SK-N-SH treated with all-trans-retinoic acid at 6 μM for 48 hours (cell line): ENCODE measurements at regions not wholly inside any gene's neighbourhood (a gene's known extent, or its start where the extent isn't known, plus 50 kb on each side); places are given as distances from the start of the nearest gene placed in this dataset.

Source experiments
- BACH2 ChIP-seq: fragments of 250-450 bp; sonication (Bioruptor Pico); IDR thresholded peaks from 2 replicates; pipeline ENCODE4 v1.9.0; 2021; ENCODE audit warnings: mild to moderate bottlenecking, borderline replicate concordance
- CREB5 ChIP-seq: fragments of 250-450 bp; sonication (Bioruptor Pico); IDR thresholded peaks from 2 replicates; pipeline ENCODE4 v1.5.1; 2020; ENCODE audit warnings: low read depth, mild to moderate bottlenecking, moderate library complexity
- GLIS3 ChIP-seq: fragments of 250-450 bp; sonication (Bioruptor Pico); IDR thresholded peaks from 2 replicates; pipeline ENCODE4 v1.5.0; 2020; ENCODE audit warnings: mild to moderate bottlenecking, moderate library complexity
- ISL1 ChIP-seq: fragments of 250-450 bp; sonication (Bioruptor Pico); IDR thresholded peaks from 2 replicates; pipeline ENCODE4 v2.1.2; 2022; ENCODE audit warnings: mild to moderate bottlenecking, moderate library complexity
- PATZ1 ChIP-seq: fragments of 250-450 bp; sonication (Bioruptor Pico); IDR thresholded peaks from 2 replicates; pipeline ENCODE4 v1.8.0; 2020; ENCODE audit warnings: mild to moderate bottlenecking, moderate library complexity, borderline replicate concordance
- RARB ChIP-seq: fragments of 250-450 bp; sonication (Bioruptor Pico); IDR thresholded peaks from 2 replicates; pipeline ENCODE4 v1.8.0; 2021; ENCODE audit warnings: mild to moderate bottlenecking, moderate library complexity
- SNAI2 ChIP-seq: fragments of 250-450 bp; sonication (Bioruptor Pico); IDR thresholded peaks from 2 replicates; pipeline ENCODE4 v1.5.0; 2020; ENCODE audit warnings: mild to moderate bottlenecking, moderate library complexity
- TOX ChIP-seq: fragments of 250-450 bp; sonication (Bioruptor Pico); IDR thresholded peaks from 2 replicates; pipeline ENCODE4 v1.8.0; 2021; ENCODE audit warnings: mild to moderate bottlenecking, moderate library complexity, borderline replicate concordance
- ZFP30 ChIP-seq: fragments of 450-650 bp; formaldehyde crosslinking; IDR thresholded peaks from 2 replicates; pipeline ENCODE4 v1.5.0; 2022; ENCODE audit warnings: mild to moderate bottlenecking, moderate library complexity
- ZNF565 ChIP-seq: fragments of 450-650 bp; formaldehyde crosslinking; conservative IDR thresholded peaks from 2 replicates; pipeline ENCODE4 v1.5.0; 2020; ENCODE audit warnings: low read depth, mild to moderate bottlenecking, moderate library complexity

DNA sequence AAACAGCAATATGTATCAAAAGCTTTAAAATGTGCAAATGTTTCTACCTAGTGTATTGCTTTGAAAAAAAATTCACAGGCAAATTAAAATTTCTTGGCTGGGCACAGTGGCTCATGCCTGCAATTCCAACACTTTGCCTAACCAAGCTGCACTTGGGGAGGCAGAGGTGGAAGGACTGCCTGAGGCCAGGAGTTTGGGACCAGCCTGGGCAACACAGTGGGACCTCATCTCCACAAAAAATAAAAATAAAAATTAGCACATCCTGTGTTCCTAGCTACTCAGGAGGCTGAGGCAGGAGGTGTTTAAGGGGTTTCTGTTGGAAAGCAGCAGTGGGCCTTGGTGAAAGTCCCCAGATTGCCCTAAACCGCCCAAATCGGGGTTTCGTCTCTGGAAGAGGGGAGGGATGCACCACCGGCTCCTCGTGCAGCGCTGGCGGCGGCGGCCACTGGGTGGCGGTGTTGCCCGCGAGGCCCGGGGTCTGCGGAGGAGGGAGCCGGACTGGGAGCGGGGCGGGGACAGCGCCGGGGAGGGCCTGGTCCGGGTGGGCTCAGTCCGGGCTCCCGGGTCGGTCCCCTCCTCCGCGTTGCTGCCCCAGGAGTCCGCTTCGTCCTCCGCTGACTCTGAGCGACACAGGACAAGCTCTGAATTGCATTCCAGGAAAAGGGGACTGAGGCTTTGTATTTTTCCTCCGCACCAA, 265.6 kb downstream of the AACS start:
- no peak for TF ChIP-seq ZNF565
- no peak for TF ChIP-seq RARB (CRISPR knock-in tag)
- TF ChIP-seq GLIS3 (CRISPR knock-in tag): no peak
- TF ChIP-seq CREB5 (CRISPR knock-in tag): no peak
- no peak for TF ChIP-seq SNAI2 (CRISPR knock-in tag)
- no peak for TF ChIP-seq ZFP30 (CRISPR knock-in tag)
- no peak for TF ChIP-seq BACH2 (CRISPR knock-in tag)
- TF ChIP-seq TOX: no peak
- TF ChIP-seq PATZ1 (CRISPR knock-in tag): no peak
- TF ChIP-seq ISL1 (CRISPR knock-in tag): no peak
